A549 (cell line): ENCODE measurements at regions not wholly inside any gene's neighbourhood (a gene's known extent, or its start where the extent isn't known, plus 50 kb on each side); places are given as distances from the start of the nearest gene placed in this dataset.

Experiments
- BHLHE40 ChIP-seq: IDR thresholded peaks from 2 replicates; pipeline ENCODE4 v1.6.1; 2012; ENCODE audit warnings: low read depth, low read length, inconsistent platforms
- CEBPB ChIP-seq, 2 experiments: fragments of >200 bp in 1 of 2; sonication (Bioruptor Twin) in 1 of 2; formaldehyde crosslinking in 1 of 2; IDR thresholded peaks; 2 replicates each; pipeline ENCODE4 v1.6.1; 2012 to 2016
- CHD4 ChIP-seq: fragments of 200-600 bp; sonication (generic); IDR thresholded peaks from 2 replicates; pipeline ENCODE4 v1.6.1; 2016; ENCODE audit warnings: antibody characterized with exemption, mild to moderate bottlenecking, borderline replicate concordance
- CTCF ChIP-seq: fragments of >200 bp; sonication (Bioruptor Twin); formaldehyde crosslinking; IDR thresholded peaks from 3 replicates; pipeline ENCODE4 v1.5.1; 2016
- EP300 ChIP-seq, 2 experiments: fragments of >200 bp; sonication (Bioruptor Twin); formaldehyde crosslinking; IDR thresholded peaks; 2 replicates in 1 of 2; 3 replicates in 1 of 2; pipeline ENCODE4 v1.6.1; 2016 to 2017
- ESRRA ChIP-seq: fragments of 150-350 bp; IDR thresholded peaks from 2 replicates; pipeline ENCODE4 v1.6.1; 2014; ENCODE audit warnings: mild to moderate bottlenecking, low read length, borderline replicate concordance
- JUN ChIP-seq, 2 experiments: fragments of >200 bp; sonication (Bioruptor Twin); formaldehyde crosslinking; IDR thresholded peaks; 2 replicates in 1 of 2; 3 replicates in 1 of 2; pipeline ENCODE4 v1.6.1; 2016 to 2017
- MAFK ChIP-seq: fragments of 450-650 bp; IDR thresholded peaks from 2 replicates; pipeline ENCODE4 v1.6.1; 2014; ENCODE audit not compliant: partially characterized antibody
- POLR2A ChIP-seq: IDR thresholded peaks from 2 replicates; pipeline ENCODE4 v1.6.1; 2012; ENCODE audit warnings: mild to moderate bottlenecking, low read length
- POLR2AphosphoS2 ChIP-seq: conservative IDR thresholded peaks from 2 replicates; pipeline ENCODE4 v1.6.1; 2012; ENCODE audit warnings: low read length, improper control_type of control experiment, inconsistent platforms
- RFX5 ChIP-seq: fragments of 450-650 bp; IDR thresholded peaks from 2 replicates; pipeline ENCODE4 v1.7.1; 2014; ENCODE audit warnings: antibody characterized with exemption, mild to moderate bottlenecking, moderate library complexity

GRCh38 chr1:60600532-60600931, 481.8 kb upstream of the NFIA start:
- TF ChIP-seq CHD4 (no peak), ESRRA (no peak), RFX5 (no peak), EP300 (IDR thresholded peaks at IDR 0.05) (no peak), CTCF (no peak), JUN (IDR thresholded peaks at IDR 0.05) (no peak), BHLHE40 (no peak), CEBPB (IDR thresholded peaks at IDR 0.05) (no peak), MAFK (no peak), POLR2A (no peak), POLR2AphosphoS2 (no peak)
